BJ (cell line): ENCODE measurements at regions not wholly inside any gene's neighbourhood (a gene's known extent, or its start where the extent isn't known, plus 50 kb on each side); places are given as distances from the start of the nearest gene placed in this dataset.

Experiments used
- CTCF ChIA-PET: fragments of 350-600 bp; formaldehyde crosslinking; extraction: SDS; loops from one replicate; lab custom pipeline; 2021; ENCODE audit warnings: antibody characterized with exemption, inconsistent platforms; lab: Yijun Ruan, JAX
- POLR2A ChIA-PET: fragments of 300-600 bp; sonication (Branson Sonifier 250); formaldehyde crosslinking; extraction: SDS; loops from one replicate; lab custom pipeline; 2021; ENCODE audit warnings: antibody characterized with exemption; lab: Charles Lee
- DNase-seq: peaks from one replicate; pipeline ENCODE4 v3.0.0-alpha.2; 2011; ENCODE audit warnings: low read depth
- H3K27me3 ChIP-seq: 2 replicates; pipeline ENCODE4 v1.6.0; 2011; ENCODE audit warnings: low read length; ENCODE audit not compliant: control insufficient read depth, insufficient read depth
- H3K36me3 ChIP-seq: 2 replicates; pipeline ENCODE4 v1.5.1; 2011; ENCODE audit warnings: low read length; ENCODE audit not compliant: control insufficient read depth, insufficient read depth
- H3K4me3 ChIP-seq: 2 replicates; pipeline ENCODE4 v1.5.1; 2011; ENCODE audit warnings: low read depth, mild to moderate bottlenecking, control low read depth, low read length
- CTCF ChIP-seq: IDR thresholded peaks from 2 replicates; pipeline ENCODE4 v1.5.1; 2011; ENCODE audit warnings: low read depth, mild to moderate bottlenecking, control low read depth, inconsistent platforms, low read length, moderate library complexity; ENCODE audit not compliant: insufficient read depth

- Histone ChIP-seq H3K36me3 (no peaks in the 10 kb centered on the region), H3K27me3 (peaks cover 4% of the 10 kb centered on the region), H3K4me3 (no peak overlapping the region)
- no peak for DNase-seq
- POLR2A ChIA-PET = no interaction called here
- CTCF ChIA-PET = interaction anchor here (0.6 kb wide), 1 partner anchor 11 kb away, joined by 3 read pairs; no protein-coding TSS in a partner anchor
- no peak for TF ChIP-seq CTCF
Measured at GRCh38 chr2:47651296-47651695, 80.5 kb upstream of the KCNK12 start.

- DNase-seq = no peak
- CTCF ChIA-PET = no interaction called here
- no peak for TF ChIP-seq CTCF
Measured at GRCh38 chr2:47650001-47650535, 79.3 kb upstream of the KCNK12 start.

GRCh38 chr2:47645246-47645645 is 74.5 kb upstream of the KCNK12 start:
- Histone ChIP-seq H3K4me3 (no peak overlapping the region), H3K27me3 (no peaks in the 10 kb centered on the region; the same call in 1 of the 2 replicates), H3K36me3 (no peaks in the 10 kb centered on the region)
- ChIA-PET POLR2A (no interaction called here), CTCF (no interaction called here)
- no peak for DNase-seq
- TF ChIP-seq CTCF = no peak

More at GRCh38 chr2:47650001-47650535, 79.3 kb upstream of the KCNK12 start:
- H3K27me3 ChIP-seq = peaks cover 4% of the 10 kb centered on the region
- no peaks in the 10 kb centered on the region for H3K36me3 ChIP-seq
- no peak overlapping the region for H3K4me3 ChIP-seq
- POLR2A ChIA-PET = no interaction called here

GRCh38 chr2:47644351-47644750 is 73.6 kb upstream of the KCNK12 start:
- DNase-seq = no peak
- H3K27me3 ChIP-seq = no peaks in the 10 kb centered on the region; the same call in 1 of the 2 replicates
- POLR2A ChIA-PET = no interaction called here

GRCh38 chr2:47641366-47641765 is 70.6 kb upstream of the KCNK12 start:
- no peak for DNase-seq
- Histone ChIP-seq H3K27me3 (peaks cover 4% of the 10 kb centered on the region; the same call in 1 of the 2 replicates), H3K4me3 (no peak overlapping the region), H3K36me3 (no peaks in the 10 kb centered on the region)
- TF ChIP-seq CTCF = no peak
- ChIA-PET POLR2A (no interaction called here), CTCF (interaction anchor here (0.6 to 1.2 kb wide), 2 partner anchors 20 to 29 kb away, joined by 3 to 4 read pairs; no protein-coding TSS in a partner anchor)

More at GRCh38 chr2:47644351-47644750, 73.6 kb upstream of the KCNK12 start:
- TF ChIP-seq CTCF = no peak
- CTCF ChIA-PET = no interaction called here
- no peaks in the 10 kb centered on the region for H3K36me3 ChIP-seq
- no peak overlapping the region for H3K4me3 ChIP-seq
